Gastrocnemius medialis (tissue), 4 donors: ENCODE measurements at regions not wholly inside any gene's neighbourhood (a gene's known extent, or its start where the extent isn't known, plus 50 kb on each side); places are given as distances from the start of the nearest gene placed in this dataset.
"Not testable (repeated sequence)": the region's sequence is repeated elsewhere in the genome, so short reads cannot be mapped to it uniquely, and the experiment has no call there.

Experiments used
- POLR2A ChIP-seq, 2 donors: fragments of 450-650 bp; IDR thresholded peaks; one replicate each; pipeline ENCODE4 v1.6.1; 2017; ENCODE audit warnings: antibody characterized with exemption in 2 of 2, mild to moderate bottlenecking in 2 of 2, moderate library complexity in 2 of 2
- TF ChIP-seq, protein P1 (sequence below), 5 experiments: fragments of 450-650 bp in 3 of 5; fragments of 200-600 bp in 2 of 5; sonication (generic) in 2 of 5; IDR thresholded peaks in 4 of 5; conservative IDR thresholded peaks in 1 of 5; 1 replicate in 4 of 5; 2 replicates in 1 of 5; pipeline ENCODE4 v1.5.1; 2016 to 2019; ENCODE audit warnings: antibody characterized with exemption in 5 of 5, mild to moderate bottlenecking in 3 of 5, moderate library complexity in 3 of 5

DNA sequence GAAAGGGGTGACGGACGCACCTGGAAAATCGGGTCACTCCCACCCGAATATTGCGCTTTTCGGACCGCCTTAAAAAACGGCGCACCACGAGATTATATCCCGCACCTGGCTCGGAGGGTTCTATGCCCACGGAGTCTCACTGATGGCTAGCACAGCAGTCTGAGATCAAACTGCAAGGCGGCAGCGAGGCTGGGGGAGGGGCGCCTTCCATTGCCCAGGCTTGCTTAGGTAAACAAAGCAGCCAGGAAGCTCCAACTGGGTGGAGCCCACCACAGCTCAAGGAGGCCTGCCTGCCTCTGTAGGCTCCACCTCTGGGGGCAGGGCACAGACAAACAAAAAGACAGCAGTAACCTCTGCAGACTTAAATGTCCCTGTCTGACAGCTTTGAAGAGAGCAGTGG is 188.8 kb downstream of the SPRY2 start:
- TF ChIP-seq, protein P1, sequence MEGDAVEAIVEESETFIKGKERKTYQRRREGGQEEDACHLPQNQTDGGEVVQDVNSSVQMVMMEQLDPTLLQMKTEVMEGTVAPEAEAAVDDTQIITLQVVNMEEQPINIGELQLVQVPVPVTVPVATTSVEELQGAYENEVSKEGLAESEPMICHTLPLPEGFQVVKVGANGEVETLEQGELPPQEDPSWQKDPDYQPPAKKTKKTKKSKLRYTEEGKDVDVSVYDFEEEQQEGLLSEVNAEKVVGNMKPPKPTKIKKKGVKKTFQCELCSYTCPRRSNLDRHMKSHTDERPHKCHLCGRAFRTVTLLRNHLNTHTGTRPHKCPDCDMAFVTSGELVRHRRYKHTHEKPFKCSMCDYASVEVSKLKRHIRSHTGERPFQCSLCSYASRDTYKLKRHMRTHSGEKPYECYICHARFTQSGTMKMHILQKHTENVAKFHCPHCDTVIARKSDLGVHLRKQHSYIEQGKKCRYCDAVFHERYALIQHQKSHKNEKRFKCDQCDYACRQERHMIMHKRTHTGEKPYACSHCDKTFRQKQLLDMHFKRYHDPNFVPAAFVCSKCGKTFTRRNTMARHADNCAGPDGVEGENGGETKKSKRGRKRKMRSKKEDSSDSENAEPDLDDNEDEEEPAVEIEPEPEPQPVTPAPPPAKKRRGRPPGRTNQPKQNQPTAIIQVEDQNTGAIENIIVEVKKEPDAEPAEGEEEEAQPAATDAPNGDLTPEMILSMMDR (IDR thresholded peaks at IDR 0.05 in 4 of 5, conservative IDR thresholded peaks at IDR 0.05 in 1 of 5), result not testable (repeated sequence)
- not testable (repeated sequence) for TF ChIP-seq POLR2A (IDR thresholded peaks at IDR 0.05)
